Nephron (organoid): ENCODE measurements at regions not wholly inside any gene's neighbourhood (a gene's known extent, or its start where the extent isn't known, plus 50 kb on each side); places are given as distances from the start of the nearest gene placed in this dataset.

ENCODE experiments used
- H3K27ac Mint-ChIP-seq, 3 experiments: 2 replicates each; pipeline ENCODE4 v1.8.0; 2020; ENCODE audit warnings: mixed read lengths in 3 of 3, mild to moderate bottlenecking in 2 of 3, moderate library complexity in 1 of 3
- H3K27me3 Mint-ChIP-seq: 2 replicates; pipeline ENCODE4 v1.8.0; 2021; ENCODE audit warnings: low read depth, mild to moderate bottlenecking, moderate library complexity, mixed read lengths
- H3K36me3 Mint-ChIP-seq: 2 replicates; pipeline ENCODE4 v1.8.0; 2020; ENCODE audit warnings: low read depth, mixed read lengths
- H3K4me1 Mint-ChIP-seq: 2 replicates; pipeline ENCODE4 v1.8.0; 2020; ENCODE audit warnings: mixed read lengths
- H3K4me3 Mint-ChIP-seq, 3 experiments: 2 replicates each; pipeline ENCODE4 v1.8.0; 2020; ENCODE audit warnings: mild to moderate bottlenecking in 3 of 3, mixed read lengths in 3 of 3, moderate library complexity in 2 of 3
- H3K9me3 Mint-ChIP-seq: 2 replicates; pipeline ENCODE4 v1.8.0; 2020; ENCODE audit warnings: mixed read lengths
- TF ChIP-seq, protein P1 (sequence below), 3 experiments: fragments of 200-600 bp; sonication (generic); IDR thresholded peaks; one replicate each; pipeline ENCODE4 v1.5.0; 2021; ENCODE audit warnings: antibody characterized with exemption in 3 of 3; ENCODE audit not compliant: unreplicated experiment in 3 of 3

DNA sequence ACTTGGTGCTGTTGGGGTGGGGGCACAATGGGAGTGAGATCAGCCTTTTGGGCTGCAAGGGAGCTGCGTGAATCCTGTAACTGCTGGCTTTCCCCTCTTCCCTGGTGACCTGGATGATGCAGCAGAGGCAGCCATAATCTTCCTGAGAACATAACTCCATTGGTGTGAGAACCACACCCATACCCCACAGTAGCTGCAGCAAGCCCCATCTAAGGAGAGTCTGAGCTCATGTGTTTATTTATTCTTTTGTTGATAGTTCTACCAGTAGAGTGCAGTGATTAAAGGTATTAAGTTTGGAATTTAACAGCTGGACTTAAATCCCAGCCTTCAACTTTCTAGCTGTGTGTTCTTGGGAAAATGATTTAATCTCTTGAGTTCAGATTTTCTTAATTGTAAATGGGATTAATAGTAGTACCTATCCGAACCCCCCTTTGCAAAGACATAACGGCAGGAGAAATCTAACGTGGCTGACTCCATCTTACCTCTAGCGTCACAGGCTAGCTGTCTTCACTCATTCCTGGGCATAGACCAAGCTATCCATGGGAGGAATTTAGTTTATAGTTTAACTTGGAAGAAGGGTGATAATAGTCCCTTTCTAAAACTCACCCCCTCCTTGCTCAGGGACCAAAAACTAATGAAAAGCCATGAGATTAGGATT lies 385.0 kb upstream of the DDI1 start:
- peaks cover 18% of the 10 kb centered on the region for H3K9me3 Mint-ChIP-seq
- no peaks in the 10 kb centered on the region for H3K4me1 Mint-ChIP-seq
- H3K36me3 Mint-ChIP-seq = no peaks in the 10 kb centered on the region
- H3K4me3 Mint-ChIP-seq = no peak overlapping the region
- TF ChIP-seq, protein P1, sequence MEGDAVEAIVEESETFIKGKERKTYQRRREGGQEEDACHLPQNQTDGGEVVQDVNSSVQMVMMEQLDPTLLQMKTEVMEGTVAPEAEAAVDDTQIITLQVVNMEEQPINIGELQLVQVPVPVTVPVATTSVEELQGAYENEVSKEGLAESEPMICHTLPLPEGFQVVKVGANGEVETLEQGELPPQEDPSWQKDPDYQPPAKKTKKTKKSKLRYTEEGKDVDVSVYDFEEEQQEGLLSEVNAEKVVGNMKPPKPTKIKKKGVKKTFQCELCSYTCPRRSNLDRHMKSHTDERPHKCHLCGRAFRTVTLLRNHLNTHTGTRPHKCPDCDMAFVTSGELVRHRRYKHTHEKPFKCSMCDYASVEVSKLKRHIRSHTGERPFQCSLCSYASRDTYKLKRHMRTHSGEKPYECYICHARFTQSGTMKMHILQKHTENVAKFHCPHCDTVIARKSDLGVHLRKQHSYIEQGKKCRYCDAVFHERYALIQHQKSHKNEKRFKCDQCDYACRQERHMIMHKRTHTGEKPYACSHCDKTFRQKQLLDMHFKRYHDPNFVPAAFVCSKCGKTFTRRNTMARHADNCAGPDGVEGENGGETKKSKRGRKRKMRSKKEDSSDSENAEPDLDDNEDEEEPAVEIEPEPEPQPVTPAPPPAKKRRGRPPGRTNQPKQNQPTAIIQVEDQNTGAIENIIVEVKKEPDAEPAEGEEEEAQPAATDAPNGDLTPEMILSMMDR (IDR thresholded peaks at IDR 0.05; ENCODE audit: unreplicated experiment in 3 of 3) = no peak
- H3K27ac Mint-ChIP-seq = no peak overlapping the region
- H3K27me3 Mint-ChIP-seq = no peaks in the 10 kb centered on the region

- no peaks in the 10 kb centered on the region for H3K27me3 Mint-ChIP-seq
- no peak overlapping the region for H3K27ac Mint-ChIP-seq
- TF ChIP-seq, protein P1 (IDR thresholded peaks at IDR 0.05; ENCODE audit: unreplicated experiment in 3 of 3) = no peak
- no peaks in the 10 kb centered on the region for H3K4me1 Mint-ChIP-seq
- H3K9me3 Mint-ChIP-seq = peaks cover 18% of the 10 kb centered on the region
- no peak overlapping the region for H3K4me3 Mint-ChIP-seq
- H3K36me3 Mint-ChIP-seq = no peaks in the 10 kb centered on the region
Observed at GRCh38 chr11:103652013-103652412, 384.4 kb upstream of the DDI1 start.

DNA sequence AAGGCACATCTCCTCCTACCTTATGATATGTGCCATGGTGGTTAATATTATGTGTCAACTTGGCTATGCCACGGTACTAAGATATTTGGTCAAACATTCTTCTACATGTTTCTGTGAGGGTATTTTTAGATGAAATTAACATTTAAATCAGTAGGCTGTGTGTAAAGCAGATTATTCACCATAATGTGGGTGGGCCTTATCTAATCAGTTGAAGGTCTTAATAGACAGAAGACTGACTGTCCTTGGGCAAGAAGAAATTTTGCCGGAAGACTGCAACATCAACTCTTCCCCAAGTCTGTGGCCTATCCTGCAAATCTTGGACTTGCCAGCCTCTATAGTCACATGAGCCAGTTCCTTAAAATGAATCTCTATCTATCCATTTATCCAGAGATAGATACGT lies 380.1 kb upstream of the DDI1 start:
- no peak overlapping the region for H3K4me3 Mint-ChIP-seq
- no peaks in the 10 kb centered on the region for H3K4me1 Mint-ChIP-seq
- peaks cover 12% of the 10 kb centered on the region for H3K9me3 Mint-ChIP-seq
- no peaks in the 10 kb centered on the region for H3K27me3 Mint-ChIP-seq
- TF ChIP-seq, protein P1 (IDR thresholded peaks at IDR 0.05; ENCODE audit: unreplicated experiment in 3 of 3) = no peak
- no peak overlapping the region for H3K27ac Mint-ChIP-seq
- H3K36me3 Mint-ChIP-seq = no peaks in the 10 kb centered on the region

- H3K27me3 Mint-ChIP-seq = no peaks in the 10 kb centered on the region
- TF ChIP-seq, protein P1 (IDR thresholded peaks at IDR 0.05; ENCODE audit: unreplicated experiment in 3 of 3) = no peak
- H3K9me3 Mint-ChIP-seq = no peaks in the 10 kb centered on the region
- no peak overlapping the region for H3K4me3 Mint-ChIP-seq
- H3K4me1 Mint-ChIP-seq = no peaks in the 10 kb centered on the region
- H3K36me3 Mint-ChIP-seq = no peaks in the 10 kb centered on the region
- H3K27ac Mint-ChIP-seq = no peak overlapping the region
Observed at GRCh38 chr11:103659206-103659618, 377.2 kb upstream of the DDI1 start.

- no peaks in the 10 kb centered on the region for H3K36me3 Mint-ChIP-seq
- no peak overlapping the region for H3K4me3 Mint-ChIP-seq
- H3K4me1 Mint-ChIP-seq = no peaks in the 10 kb centered on the region
- TF ChIP-seq, protein P1 (IDR thresholded peaks at IDR 0.05; ENCODE audit: unreplicated experiment in 3 of 3) = no peak
- H3K9me3 Mint-ChIP-seq = no peaks in the 10 kb centered on the region
- H3K27me3 Mint-ChIP-seq = no peaks in the 10 kb centered on the region
- H3K27ac Mint-ChIP-seq = no peak overlapping the region
Observed at GRCh38 chr11:103659743-103660142, 376.7 kb upstream of the DDI1 start.

DNA sequence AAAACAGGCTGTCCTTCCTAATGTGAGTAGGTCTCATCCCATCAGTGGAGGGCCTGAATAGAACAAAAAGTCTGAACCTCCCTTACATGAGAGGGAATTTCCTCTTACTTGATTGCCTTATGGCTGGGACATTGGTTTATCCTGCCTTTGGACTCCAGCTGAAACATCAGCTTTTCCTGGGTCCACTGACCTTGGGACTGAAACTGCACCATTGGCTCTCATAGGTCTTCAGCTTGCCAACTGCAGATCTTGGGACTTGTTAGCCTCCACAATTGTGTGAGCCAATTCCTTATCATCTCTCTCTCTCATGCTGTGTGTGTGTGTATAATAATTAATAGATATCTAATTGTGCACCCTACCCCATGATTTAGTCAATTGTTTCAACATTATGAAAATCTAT lies 375.3 kb upstream of the DDI1 start:
- TF ChIP-seq, protein P1 (IDR thresholded peaks at IDR 0.05; ENCODE audit: unreplicated experiment in 3 of 3) = no peak

More for the DNA sequence above, 375.3 kb upstream of the DDI1 start:
- Mint-ChIP-seq H3K36me3 (no peaks in the 10 kb centered on the region), H3K4me3 (no peak overlapping the region), H3K4me1 (no peaks in the 10 kb centered on the region), H3K27ac (no peak overlapping the region), H3K9me3 (no peaks in the 10 kb centered on the region), H3K27me3 (no peaks in the 10 kb centered on the region)
